ENCODE measurements at regions not wholly inside any gene's neighbourhood (a gene's known extent, or its start where the extent isn't known, plus 50 kb on each side); places are given as distances from the start of the nearest gene placed in this dataset.

GRCh38 chr1:99370476-99370875 is 106.2 kb downstream of the PLPPR4 start:
- TF ChIP-seq CTCF (IDR thresholded peaks at IDR 0.05) (no peak), POLR2A (IDR thresholded peaks at IDR 0.05) (no peak)

All from adrenal gland (tissue), 5 donors.